HG02678 (cell line): ENCODE measurements at regions not wholly inside any gene's neighbourhood (a gene's known extent, or its start where the extent isn't known, plus 50 kb on each side); places are given as distances from the start of the nearest gene placed in this dataset.
A peak's percentile ranks its signal among the peaks of the same experiment; 100 is the strongest.
"Not testable (repeated sequence)": the region's sequence is repeated elsewhere in the genome, so short reads cannot be mapped to it uniquely, and the experiment has no call there.

Experiments used
- ATAC-seq: cut with Tn5 transposase; IDR thresholded peaks from one replicate; pipeline ENCODE4 v1.9.1; 2021; ENCODE audit warnings: mild to moderate bottlenecking, moderate library complexity; ENCODE audit not compliant: unreplicated experiment

DNA sequence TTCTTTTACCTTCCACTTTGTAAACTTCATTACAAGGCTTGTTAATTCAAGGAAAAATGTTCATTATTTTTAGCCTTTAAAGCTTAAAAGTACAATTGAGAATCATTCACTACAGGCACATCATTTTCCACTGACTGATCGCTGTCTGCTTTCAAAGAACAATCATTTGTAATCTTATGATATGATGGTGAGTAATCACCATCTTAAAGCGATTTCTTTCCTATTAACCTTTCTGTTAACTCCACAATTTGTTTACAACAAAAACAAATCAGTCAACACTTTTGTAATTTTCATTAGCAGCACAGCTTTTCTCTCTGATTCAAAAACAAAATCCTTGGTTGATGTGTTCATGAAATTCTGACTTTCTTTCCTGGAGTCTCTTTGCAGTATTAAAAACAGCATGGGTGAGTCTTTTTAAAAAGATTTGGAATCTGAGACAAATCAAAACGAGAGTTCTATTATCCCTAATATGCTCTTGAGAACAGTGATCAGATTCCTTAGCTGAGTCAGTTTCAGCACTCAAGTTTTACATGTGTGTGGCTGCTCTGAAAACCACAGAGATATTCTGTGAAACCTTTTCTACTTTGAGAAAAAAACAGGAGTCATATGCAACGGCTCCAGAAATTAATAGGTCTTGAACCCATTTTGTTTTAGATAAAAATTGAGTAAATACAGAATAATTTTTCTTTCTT is 145.8 kb upstream of the TMPRSS15 start:
- no peak for ATAC-seq

GRCh38 chr21:18550361-18550760 is 146.8 kb upstream of the TMPRSS15 start:
- ATAC-seq: no peak

- ATAC-seq: no peak
These were observed 150.2 kb upstream of the TMPRSS15 start for GRCh38 chr21:18553786-18554185.

- ATAC-seq: not testable (repeated sequence)
These were observed 164.2 kb upstream of the TMPRSS15 start for GRCh38 chr21:18567770-18568169.

GRCh38 chr21:18588001-18588662 is 184.5 kb upstream of the TMPRSS15 start:
- ATAC-seq: no peak

GRCh38 chr21:18601146-18601545 is 197.6 kb upstream of the TMPRSS15 start:
- ATAC-seq: no peak

DNA sequence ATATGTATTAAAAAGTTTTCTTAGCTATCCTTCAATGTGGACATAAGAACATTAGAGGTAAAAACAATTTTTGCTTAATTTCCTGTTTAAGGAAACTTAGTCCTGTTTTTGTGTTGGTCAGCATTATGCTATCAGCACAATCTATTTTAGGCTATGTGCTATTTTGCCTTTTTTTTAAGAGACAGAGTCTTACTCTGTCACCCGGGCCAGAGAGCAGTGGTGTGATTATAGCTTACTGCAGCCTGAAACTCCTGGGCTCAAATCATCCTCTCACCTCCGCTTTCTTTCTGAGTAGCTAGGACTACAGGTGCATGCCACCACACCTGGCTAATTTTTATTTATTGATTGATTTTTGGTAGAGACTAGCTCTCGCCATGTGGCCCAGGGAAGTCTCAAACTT is 199.1 kb upstream of the TMPRSS15 start:
- ATAC-seq: no peak

DNA sequence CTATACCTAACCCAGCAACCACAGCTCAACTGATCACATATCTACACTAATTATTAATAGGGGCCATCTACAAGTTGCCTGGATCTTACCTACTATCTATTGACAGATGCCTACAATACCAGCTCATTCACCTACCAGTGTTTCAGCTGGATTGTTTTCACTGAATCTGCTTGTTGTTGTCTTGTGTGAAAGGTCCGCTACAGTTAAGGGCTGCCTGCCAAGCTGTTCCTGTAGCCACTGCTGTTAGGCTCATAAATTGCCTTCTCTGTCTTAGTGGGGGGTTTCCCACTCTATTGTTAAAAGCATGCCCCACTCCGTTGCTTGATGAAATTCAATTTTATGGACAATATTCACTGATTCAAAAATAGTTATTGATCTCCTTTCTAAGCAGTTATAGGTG is 199.7 kb upstream of the TMPRSS15 start:
- no peak for ATAC-seq

DNA sequence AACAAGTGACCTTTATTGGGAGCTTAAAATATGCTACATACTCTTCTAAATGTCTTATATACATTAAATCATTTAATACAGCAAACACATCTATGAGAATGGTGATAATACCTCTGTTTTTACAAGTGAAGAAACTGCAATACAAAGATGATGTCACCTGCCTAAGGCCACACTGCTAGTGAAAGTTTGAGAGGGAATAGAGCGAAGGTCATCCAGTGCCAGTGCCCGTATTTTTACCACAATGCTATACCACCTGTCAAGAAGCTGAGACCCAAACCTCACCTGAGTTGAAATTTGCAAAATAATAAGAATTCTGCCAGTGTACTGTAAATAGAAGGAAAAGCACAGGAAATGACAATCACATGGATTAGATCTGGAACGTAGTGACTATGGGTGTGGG is 200.4 kb upstream of the TMPRSS15 start:
- no peak for ATAC-seq

DNA sequence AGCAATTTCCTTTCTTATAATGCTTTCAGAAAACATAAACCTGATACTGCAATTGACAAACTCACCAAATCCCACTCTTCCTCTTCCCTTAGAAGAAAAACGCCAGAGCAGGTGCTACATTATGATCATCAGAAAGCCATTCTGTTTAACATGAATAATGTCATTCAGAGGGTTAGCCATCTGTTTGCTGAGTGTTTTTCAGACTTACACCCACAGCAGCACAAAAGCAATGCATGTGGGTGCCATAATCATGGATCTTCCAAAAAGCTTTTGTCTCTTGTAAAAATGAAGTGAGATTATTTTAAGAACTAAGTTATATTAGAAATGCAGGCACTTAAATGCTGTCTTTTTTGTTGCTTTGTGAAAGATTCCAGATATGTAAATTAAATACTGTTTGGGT is 204.6 kb upstream of the TMPRSS15 start:
- no peak for ATAC-seq

GRCh38 chr21:18614303-18614702 is 210.7 kb upstream of the TMPRSS15 start:
- no peak for ATAC-seq

DNA sequence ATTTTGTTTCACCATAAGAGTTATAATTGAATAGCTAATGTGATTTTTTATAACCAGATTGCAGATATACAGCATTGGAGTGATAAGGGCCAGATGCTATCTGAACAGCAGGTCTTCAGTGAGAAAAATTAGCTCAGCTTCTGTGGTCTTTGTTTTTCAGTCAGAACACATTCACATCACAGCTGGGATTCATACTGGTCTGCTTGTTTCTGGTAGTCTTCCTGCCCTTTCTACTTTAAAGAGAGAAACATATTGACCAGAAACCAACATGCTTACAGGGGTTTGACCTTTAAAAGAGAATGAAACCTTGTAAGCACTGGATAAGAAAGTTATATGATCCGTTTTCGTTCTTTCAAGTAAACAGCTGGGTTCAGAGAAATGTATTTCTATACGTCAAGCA is 213.7 kb upstream of the TMPRSS15 start:
- ATAC-seq: no peak

DNA sequence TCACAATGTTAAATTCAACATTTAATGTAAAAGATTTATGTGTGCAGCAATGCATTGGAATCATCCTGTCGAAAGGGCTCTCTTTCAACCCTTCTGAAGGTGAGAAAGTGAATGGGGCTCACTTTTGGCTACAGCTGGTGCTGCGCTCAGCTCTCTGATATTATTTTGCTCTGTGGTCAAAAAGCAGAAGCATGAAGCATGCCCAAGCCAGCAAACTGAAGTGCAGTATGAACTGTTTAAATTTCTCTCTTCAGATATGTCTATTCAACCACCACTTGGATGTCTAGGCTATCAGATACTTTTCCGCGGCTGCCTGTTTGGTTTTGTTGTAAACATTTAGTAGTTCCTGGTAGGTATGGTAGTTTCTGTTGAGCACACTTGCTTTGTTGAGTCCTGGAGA is 216.9 kb upstream of the TMPRSS15 start:
- no peak for ATAC-seq

DNA sequence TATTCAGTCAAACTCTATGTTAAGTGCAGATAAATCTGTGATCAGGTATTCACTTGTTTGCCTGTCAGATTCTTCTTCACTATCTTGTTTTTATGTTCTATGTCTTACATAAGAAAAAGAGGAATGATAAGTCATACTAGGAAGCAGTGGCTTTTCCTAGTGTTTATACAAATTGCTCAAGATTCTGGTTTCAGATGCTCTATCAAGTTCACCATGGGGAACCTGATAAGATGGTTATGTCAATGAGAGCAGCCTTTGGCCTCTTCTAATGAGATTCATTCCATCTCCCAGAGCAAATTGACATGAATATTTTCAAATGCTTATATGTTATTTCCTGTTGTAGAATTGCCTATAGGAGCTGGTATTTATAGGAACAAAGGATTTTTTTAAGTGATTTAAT is 218.8 kb upstream of the TMPRSS15 start:
- ATAC-seq: no peak

GRCh38 chr21:18630446-18630845 is 226.9 kb upstream of the TMPRSS15 start:
- no peak for ATAC-seq

GRCh38 chr21:18636897-18637296 is 233.3 kb upstream of the TMPRSS15 start:
- no peak for ATAC-seq

DNA sequence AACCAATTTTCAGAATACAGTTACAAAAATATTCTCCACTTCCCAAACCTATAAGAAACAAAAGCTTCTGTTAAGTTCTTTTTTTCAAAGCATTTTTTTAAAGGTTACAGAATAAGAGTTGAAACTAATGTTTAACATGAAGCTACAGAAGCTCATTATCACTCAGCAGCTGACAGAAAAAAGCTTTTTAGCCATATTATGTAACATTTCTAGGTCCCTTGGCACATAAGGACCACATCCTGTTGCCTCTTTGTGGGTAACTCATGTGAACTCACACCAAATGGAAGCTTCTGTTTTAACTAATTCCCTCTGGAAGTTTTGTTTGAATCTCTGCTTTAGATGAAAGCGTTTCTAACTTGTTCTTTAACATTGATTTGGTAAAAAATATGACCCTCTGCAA is 242.5 kb upstream of the TMPRSS15 start:
- peak; percentile 59 for ATAC-seq

DNA sequence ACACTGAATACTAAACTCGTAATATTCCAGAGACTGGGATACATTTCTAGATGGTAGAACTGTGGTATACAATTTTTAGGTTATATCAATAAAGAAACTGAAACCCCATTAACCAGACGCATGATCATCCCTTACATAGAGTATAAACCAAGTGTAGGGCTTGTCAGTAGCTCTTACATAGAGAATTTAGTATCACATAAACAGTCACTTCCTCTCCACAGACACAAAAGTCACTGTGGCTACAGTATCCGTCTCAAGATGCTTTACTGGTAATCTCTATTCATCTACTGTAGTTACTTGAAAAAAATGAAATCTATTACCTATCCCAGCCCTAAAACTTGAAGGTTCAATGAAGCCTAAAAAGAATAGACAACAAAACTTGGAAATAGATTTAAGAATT is 252.3 kb upstream of the TMPRSS15 start:
- no peak for ATAC-seq

DNA sequence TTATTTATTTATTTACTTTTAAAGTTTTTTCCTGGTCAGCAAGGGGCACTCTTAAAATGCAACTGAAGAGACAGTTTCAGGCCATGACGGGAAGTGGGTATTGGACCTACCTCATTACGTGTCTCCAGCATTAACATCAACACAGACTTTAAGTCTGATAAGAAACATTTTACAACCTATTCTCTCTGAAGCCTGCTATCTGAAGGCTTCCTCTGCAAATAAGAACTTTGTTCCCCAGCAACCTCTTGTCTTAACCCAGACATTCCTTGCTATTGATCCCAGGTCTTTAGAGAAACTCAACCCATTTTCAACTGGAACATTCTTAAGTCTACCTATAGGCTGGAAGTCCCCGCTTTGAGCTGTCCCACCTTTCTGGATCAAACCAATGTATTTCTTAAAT is 258.3 kb upstream of the TMPRSS15 start:
- ATAC-seq: no peak

DNA sequence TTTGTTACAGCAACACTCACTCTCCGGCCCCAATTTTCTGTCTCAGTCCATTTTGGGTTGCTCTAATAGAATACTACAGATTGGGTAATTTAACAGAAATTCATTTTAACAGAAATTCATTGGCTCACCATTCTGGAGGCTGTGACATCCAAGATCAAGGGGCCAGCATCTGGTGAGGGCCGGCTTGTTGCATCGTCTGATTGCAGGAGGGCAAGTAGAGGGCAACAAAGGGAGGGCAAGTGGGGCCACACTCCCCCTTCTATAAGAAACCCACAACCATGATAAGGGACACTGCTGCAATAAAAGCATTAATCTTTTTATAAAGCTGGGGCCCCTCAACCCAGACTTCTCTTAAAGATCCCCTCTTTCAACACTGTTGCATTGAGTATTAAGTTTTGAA is 260.1 kb upstream of the TMPRSS15 start:
- ATAC-seq: no peak

DNA sequence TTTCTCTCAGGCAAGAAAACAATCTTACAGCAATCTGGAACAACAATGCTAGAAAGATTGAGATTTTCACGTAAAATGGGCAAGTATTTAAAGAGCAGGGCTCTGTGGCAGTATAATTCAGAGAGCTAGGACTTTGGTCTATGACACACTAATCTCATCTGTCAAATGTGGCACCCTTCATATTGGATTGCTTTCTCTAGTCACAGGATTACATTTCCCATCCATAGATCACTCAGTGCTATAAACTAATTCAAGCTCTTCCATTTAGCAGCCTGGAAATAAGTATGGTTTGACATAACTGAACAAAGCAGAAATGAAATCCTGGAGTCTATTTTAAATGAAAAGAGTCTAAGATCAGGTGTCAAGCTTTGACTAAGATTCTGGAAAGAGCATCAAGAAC is 263.1 kb upstream of the TMPRSS15 start:
- ATAC-seq: no peak

GRCh38 chr21:18673789-18674188 is 270.2 kb upstream of the TMPRSS15 start:
- no peak for ATAC-seq

DNA sequence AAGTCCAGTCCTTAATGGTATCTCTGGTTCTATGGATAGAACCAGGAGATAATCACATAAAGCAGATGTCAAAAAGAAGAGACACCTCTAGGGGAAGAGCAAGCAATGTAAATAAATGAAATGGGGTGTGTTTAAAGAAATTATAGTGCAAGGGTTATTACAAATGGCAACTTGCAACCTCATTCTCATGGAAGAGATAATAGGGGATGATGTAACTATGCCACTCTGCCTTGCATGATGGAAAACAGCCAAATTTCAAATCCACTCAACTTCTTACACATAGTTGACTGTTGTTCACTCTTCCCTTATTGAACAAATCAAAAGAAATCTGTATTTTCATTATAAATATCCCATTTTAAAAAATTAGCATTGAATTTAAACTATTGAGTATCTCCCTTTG is 274.0 kb upstream of the TMPRSS15 start:
- ATAC-seq: no peak
